Bronchial epithelial cell (primary cell): ENCODE measurements at regions not wholly inside any gene's neighbourhood (a gene's known extent, or its start where the extent isn't known, plus 50 kb on each side); places are given as distances from the start of the nearest gene placed in this dataset.

Source experiments
- DNase-seq: peaks from one replicate; pipeline ENCODE4 v3.0.0-alpha.2; 2010; ENCODE audit warnings: low read depth
- FAIRE-seq: peaks from 2 replicates; lab custom pipeline; 2011; peaks lifted over from hg19 to GRCh38; lab: Jason Lieb, UNC
- H3K27me3 ChIP-seq: 2 replicates; pipeline ENCODE4 v1.5.1; 2011; ENCODE audit warnings: low read length; ENCODE audit not compliant: control insufficient read depth, insufficient read depth
- H3K36me3 ChIP-seq: 2 replicates; pipeline ENCODE4 v1.5.1; 2011; ENCODE audit warnings: low read length; ENCODE audit not compliant: control insufficient read depth, insufficient read depth
- H3K4me3 ChIP-seq: 2 replicates; pipeline ENCODE4 v1.5.1; 2011; ENCODE audit warnings: mild to moderate bottlenecking, low read depth, low read length, control low read depth
- CTCF ChIP-seq: IDR thresholded peaks from 2 replicates; pipeline ENCODE4 v1.5.1; 2011; ENCODE audit warnings: mild to moderate bottlenecking, moderate library complexity, low read length, control low read depth, inconsistent platforms; ENCODE audit not compliant: insufficient read depth, severe bottlenecking

DNA sequence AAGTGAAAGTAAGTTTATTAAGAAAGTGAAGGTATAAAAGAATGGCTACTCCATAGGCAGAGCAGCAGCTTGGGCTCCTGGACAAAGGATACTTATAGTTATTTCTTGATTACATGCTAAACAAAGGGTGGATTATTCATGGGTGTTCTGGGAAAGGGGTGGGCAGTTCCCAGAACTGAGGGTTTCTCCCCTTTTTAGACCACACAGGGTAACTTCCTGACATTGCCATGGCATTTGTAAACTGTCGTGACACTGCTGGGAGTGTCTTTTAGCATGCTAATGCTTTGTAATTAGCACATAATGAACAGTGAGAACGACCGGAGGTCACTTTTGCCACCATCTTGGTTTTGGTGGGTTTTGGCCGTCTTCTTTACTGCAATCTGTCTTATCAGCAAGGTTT is 557.6 kb downstream of the SPRY1 start:
- Histone ChIP-seq H3K36me3 (no peaks in the 10 kb centered on the region), H3K27me3 (no peaks in the 10 kb centered on the region), H3K4me3 (no peak overlapping the region)
- FAIRE-seq (no peak), DNase-seq (no peak)
- no peak for TF ChIP-seq CTCF

GRCh38 chr4:123955167-123955800 is 558.7 kb downstream of the SPRY1 start:
- FAIRE-seq = no peak
- TF ChIP-seq CTCF = no peak
- Histone ChIP-seq H3K27me3 (no peaks in the 10 kb centered on the region), H3K36me3 (no peaks in the 10 kb centered on the region), H3K4me3 (no peak overlapping the region)
- DNase-seq = no peak

GRCh38 chr4:123956204-123956603 is 559.6 kb downstream of the SPRY1 start:
- Histone ChIP-seq H3K27me3 (no peaks in the 10 kb centered on the region), H3K4me3 (no peak overlapping the region)

DNA sequence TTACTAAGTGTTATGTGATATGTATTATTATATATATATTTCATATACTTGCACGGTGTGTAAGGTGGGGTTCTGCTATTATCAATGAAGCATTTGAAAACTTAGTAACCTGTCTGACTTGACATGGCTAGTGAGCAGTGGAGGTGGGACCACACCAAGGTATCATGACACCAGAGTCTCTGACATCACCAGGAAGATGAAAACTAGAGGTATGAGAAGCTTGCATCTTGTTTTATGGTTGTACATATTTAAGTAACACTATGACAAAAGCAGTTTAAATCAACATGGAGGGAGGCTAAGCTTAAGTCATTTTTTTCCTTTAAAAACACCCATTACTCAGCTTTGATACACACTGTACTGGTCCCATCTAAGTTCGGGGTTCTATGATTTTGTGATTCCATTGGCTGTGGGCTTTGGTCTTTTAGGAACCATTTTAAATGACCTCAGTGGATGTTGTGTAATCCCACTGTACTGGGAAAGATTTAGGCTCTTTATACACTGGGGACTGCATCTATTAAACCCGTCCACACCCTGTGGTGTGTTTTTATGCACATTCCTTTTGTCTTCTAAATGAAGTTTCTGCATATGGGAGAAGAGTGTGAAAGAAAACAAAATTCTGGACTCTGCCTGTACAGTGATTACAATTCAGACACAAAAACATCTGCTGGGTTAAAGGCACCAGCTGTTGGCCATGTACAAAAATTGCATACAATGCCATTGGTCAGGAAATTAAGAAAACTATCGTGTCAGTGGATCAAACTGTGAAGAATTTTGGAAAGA is 570.6 kb downstream of the SPRY1 start:
- DNase-seq = no peak
- TF ChIP-seq CTCF = no peak
- Histone ChIP-seq H3K36me3 (no peaks in the 10 kb centered on the region), H3K27me3 (no peaks in the 10 kb centered on the region), H3K4me3 (no peak overlapping the region)
- FAIRE-seq = no peak

More at GRCh38 chr4:123956204-123956603, 559.6 kb downstream of the SPRY1 start:
- TF ChIP-seq CTCF = no peak
- no peaks in the 10 kb centered on the region for H3K36me3 ChIP-seq
- DNase-seq (no peak), FAIRE-seq (no peak)

- no peak for FAIRE-seq
- Histone ChIP-seq H3K36me3 (no peaks in the 10 kb centered on the region), H3K4me3 (no peak overlapping the region), H3K27me3 (no peaks in the 10 kb centered on the region)
- TF ChIP-seq CTCF = no peak
- no peak for DNase-seq
These were observed 575.4 kb downstream of the SPRY1 start for GRCh38 chr4:123972031-123972430.
